GM20000 (cell line): ENCODE measurements at regions not wholly inside any gene's neighbourhood (a gene's known extent, or its start where the extent isn't known, plus 50 kb on each side); places are given as distances from the start of the nearest gene placed in this dataset.

Source experiments
- DNase-seq: peaks from one replicate; pipeline ENCODE4 v3.0.0; 2012; ENCODE audit warnings: low spot score
- TF ChIP-seq, protein P1 (sequence below): IDR thresholded peaks from 2 replicates; pipeline ENCODE4 v1.5.1; 2012; ENCODE audit warnings: mild to moderate bottlenecking, control low read depth; ENCODE audit errors: extremely low read depth, missing control alignments

DNA sequence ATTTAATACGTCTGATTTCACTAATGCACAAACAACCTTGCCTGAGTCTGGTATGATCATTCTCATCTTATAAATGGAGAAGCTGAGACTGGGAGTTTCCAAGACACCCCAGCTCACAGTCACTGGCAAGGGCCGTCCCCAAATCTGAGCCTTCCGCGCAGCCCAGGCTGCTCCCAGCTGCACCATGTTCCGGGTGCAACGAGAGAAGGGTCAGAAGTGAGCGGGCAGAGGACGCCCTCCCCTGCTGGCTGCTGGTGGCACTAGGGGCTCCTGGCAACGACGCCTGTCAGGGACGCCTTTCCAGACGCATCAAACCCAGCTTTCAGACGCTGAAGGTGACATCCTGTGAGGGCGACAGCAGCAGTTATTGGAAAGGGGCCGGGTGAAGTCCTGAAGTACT lies 115.3 kb upstream of the PROKR2 start:
- TF ChIP-seq, protein P1, sequence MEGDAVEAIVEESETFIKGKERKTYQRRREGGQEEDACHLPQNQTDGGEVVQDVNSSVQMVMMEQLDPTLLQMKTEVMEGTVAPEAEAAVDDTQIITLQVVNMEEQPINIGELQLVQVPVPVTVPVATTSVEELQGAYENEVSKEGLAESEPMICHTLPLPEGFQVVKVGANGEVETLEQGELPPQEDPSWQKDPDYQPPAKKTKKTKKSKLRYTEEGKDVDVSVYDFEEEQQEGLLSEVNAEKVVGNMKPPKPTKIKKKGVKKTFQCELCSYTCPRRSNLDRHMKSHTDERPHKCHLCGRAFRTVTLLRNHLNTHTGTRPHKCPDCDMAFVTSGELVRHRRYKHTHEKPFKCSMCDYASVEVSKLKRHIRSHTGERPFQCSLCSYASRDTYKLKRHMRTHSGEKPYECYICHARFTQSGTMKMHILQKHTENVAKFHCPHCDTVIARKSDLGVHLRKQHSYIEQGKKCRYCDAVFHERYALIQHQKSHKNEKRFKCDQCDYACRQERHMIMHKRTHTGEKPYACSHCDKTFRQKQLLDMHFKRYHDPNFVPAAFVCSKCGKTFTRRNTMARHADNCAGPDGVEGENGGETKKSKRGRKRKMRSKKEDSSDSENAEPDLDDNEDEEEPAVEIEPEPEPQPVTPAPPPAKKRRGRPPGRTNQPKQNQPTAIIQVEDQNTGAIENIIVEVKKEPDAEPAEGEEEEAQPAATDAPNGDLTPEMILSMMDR: no peak
- no peak for DNase-seq

DNA sequence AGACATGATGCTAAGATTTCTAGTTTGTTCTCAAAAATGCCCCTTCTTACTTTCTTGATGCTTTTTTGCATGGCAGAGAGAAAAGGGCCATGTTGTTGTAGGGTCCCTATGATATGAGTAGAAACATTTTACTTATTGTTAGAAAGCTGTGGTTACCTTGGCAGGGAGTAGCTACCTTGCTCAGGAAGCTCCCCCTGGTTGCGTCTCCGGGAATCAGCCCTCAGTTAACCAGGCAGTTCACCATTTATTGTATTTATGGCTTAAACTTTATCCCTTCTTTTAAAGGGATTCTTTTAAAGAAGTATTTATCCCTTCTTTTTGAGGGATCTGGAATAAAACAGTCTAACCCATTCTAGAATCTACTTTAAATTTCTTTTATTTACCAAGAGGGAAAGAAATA lies 113.9 kb upstream of the PROKR2 start:
- DNase-seq: no peak
- TF ChIP-seq, protein P1: no peak

DNA sequence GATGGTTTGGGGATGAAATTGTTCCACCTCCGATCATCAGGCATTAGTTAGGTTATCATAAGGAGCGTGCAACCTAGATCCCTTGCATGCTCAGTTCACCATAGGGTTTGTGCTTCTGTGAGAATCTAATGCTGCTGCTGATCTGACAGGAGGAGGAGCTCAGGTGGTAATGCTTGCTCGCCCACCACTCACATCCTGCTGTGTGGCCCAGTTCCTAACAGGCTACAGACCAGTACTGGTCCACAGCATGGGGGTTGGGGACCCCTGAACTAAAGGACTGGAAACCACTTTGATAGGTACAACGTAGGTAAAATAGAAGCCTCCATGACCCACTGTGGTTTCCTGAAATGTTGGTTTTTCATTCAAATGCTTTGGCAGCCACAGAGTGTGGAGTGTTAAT lies 109.3 kb upstream of the PROKR2 start:
- TF ChIP-seq, protein P1: no peak
- DNase-seq: no peak

DNA sequence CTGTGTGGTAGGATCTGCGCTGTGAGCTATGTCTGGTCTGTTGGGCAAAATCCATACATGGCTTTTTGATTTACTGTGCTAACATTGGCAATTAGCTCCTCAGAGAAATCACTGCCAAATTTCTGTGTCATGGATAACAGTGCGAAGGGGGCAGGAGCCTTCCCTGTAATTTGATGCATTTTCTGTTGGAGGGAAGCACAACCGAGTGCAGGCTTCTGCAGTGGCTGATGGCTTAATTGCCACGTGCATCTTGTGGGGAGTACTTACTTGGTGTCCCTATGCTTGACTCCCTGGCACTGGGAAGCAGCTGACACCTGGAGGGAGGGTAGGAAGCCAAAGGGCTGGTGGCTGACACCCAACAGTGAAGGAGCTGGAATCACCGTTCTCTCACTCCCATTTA lies 99.3 kb upstream of the PROKR2 start:
- TF ChIP-seq, protein P1: no peak
- no peak for DNase-seq

DNA sequence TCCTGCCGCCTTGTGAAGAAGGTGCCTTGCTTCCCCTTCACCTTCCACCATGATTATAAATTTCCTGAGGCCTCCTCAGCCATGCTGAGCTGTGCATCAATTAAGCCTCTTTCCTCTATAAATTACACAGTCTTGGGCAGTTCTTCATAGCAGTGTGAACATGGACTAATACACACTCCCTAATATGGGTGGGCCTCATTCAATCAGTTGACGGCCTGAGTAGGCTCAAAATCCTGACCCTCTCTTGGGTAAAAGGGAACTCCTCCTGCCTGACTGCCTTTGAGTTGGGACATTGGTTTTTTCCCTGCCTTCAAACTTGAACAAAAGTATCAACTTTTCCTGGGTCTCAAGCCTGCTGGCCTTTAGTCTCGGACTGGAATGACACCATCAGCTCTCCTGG lies 96.6 kb upstream of the PROKR2 start:
- TF ChIP-seq, protein P1: no peak
- DNase-seq: no peak

DNA sequence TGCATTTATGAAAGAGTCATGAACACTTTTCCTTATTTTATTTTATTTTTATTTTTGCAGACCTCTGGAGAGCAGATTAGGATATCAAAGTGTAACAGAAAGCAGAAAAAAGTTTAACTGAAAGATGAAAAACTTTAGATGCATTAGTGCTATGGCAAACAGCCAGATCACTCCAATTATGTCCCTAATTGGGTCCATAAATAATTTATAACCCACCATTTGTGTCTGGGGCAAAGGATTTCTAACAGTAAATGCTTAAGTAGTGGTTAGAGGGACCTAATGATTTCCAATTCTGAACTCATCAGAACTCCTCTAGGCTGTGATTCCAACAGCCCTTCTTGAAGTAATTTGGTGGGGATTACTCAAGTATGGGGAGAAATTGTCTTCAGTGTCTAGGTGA lies 93.7 kb upstream of the PROKR2 start:
- TF ChIP-seq, protein P1: no peak
- no peak for DNase-seq

DNA sequence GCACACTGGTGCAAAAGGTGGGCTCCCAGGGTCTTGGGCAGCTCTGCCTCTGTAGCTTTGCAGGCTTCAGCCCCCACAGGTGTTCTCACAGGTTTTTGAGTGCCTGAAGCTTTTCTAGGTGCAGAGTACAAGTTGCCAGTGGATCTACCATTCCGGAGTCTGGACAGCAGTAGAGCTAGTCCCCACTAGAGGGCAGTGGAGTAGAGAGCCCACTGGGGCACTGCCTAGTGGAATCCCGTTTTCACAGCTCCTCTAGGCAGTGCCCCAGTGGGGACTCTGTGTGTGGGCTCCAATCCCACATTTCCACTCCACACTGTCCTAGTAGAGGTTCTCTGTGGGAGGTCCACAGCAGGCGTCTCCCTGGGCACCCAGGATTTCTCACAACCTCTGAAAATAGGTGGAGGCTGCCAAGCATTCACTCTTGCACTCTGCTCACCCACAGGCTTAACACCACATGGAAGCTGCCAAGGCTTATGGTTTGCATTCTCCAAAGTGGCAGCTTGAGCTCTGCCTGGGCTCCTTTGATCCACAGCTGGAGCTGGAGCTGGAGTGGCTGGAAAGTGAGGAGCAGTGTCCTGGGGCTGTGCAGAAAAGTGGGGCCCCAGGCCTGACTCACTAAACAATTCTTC lies 86.3 kb upstream of the PROKR2 start:
- peak; percentile 49 for DNase-seq

More for the DNA sequence above, 86.3 kb upstream of the PROKR2 start:
- TF ChIP-seq, protein P1: peak; percentile 61
